ENCODE measurements at regions not wholly inside any gene's neighbourhood (a gene's known extent, or its start where the extent isn't known, plus 50 kb on each side); places are given as distances from the start of the nearest gene placed in this dataset.
"Not testable (repeated sequence)": the region's sequence is repeated elsewhere in the genome, so short reads cannot be mapped to it uniquely, and the experiment has no call there.

GRCh38 chr18:39607034-39607433 lies 2041.4 kb upstream of the CELF4 start:
- DNase-seq: no peak

- no peak for DNase-seq
These were observed 2039.2 kb upstream of the CELF4 start for GRCh38 chr18:39604836-39605235.

- DNase-seq: no peak
These were observed 2036.5 kb upstream of the CELF4 start for GRCh38 chr18:39602131-39602530.

- no peak for DNase-seq
These were observed 2035.3 kb upstream of the CELF4 start for GRCh38 chr18:39600894-39601293.

GRCh38 chr18:39599251-39599650 lies 2033.7 kb upstream of the CELF4 start:
- DNase-seq: no peak

GRCh38 chr18:39596891-39597290 lies 2031.3 kb upstream of the CELF4 start:
- no peak for DNase-seq

GRCh38 chr18:39596221-39596620 lies 2030.6 kb upstream of the CELF4 start:
- DNase-seq: no peak

- no peak for DNase-seq
These were observed 2028.6 kb upstream of the CELF4 start for GRCh38 chr18:39594206-39594605.

GRCh38 chr18:39591649-39592048 lies 2026.1 kb upstream of the CELF4 start:
- DNase-seq: no peak

GRCh38 chr18:39589496-39589895 lies 2023.9 kb upstream of the CELF4 start:
- DNase-seq: no peak

- DNase-seq: no peak
These were observed 2022.0 kb upstream of the CELF4 start for GRCh38 chr18:39587586-39587985.

GRCh38 chr18:39586741-39587140 lies 2021.1 kb upstream of the CELF4 start:
- DNase-seq: no peak

- no peak for DNase-seq
These were observed 2009.3 kb upstream of the CELF4 start for GRCh38 chr18:39574897-39575296.

- DNase-seq: no peak
These were observed 2005.9 kb upstream of the CELF4 start for GRCh38 chr18:39571511-39571910.

GRCh38 chr18:39565551-39566230 lies 2000.1 kb upstream of the CELF4 start:
- not testable (repeated sequence) for DNase-seq

- no peak for DNase-seq
These were observed 1999.1 kb upstream of the CELF4 start for GRCh38 chr18:39564716-39565115.

- DNase-seq: no peak
These were observed 1995.5 kb upstream of the CELF4 start for GRCh38 chr18:39561126-39561525.

GRCh38 chr18:39558658-39559057 lies 1993.1 kb upstream of the CELF4 start:
- no peak for DNase-seq

- no peak for DNase-seq
These were observed 1989.9 kb upstream of the CELF4 start for GRCh38 chr18:39555496-39555895.

GRCh38 chr18:39550701-39551100 lies 1985.1 kb upstream of the CELF4 start:
- no peak for DNase-seq

- DNase-seq: no peak
These were observed 1983.5 kb upstream of the CELF4 start for GRCh38 chr18:39549144-39549543.

GRCh38 chr18:39531659-39532058 lies 1966.1 kb upstream of the CELF4 start:
- DNase-seq: no peak

- no peak for DNase-seq
These were observed 1963.8 kb upstream of the CELF4 start for GRCh38 chr18:39529358-39529757.

- DNase-seq: no peak
These were observed 1961.9 kb upstream of the CELF4 start for GRCh38 chr18:39527465-39527864.

GRCh38 chr18:39524370-39524769 lies 1958.8 kb upstream of the CELF4 start:
- DNase-seq: no peak

All from activated CD4-positive, alpha-beta T cell treated with anti-CD3 and anti-CD28 coated beads, Interleukin-2, amount 50 U/mL, for 48 hours (primary cell).